GM21529 (cell line): ENCODE measurements at regions not wholly inside any gene's neighbourhood (a gene's known extent, or its start where the extent isn't known, plus 50 kb on each side); places are given as distances from the start of the nearest gene placed in this dataset.

ENCODE experiments used
- ATAC-seq: cut with Tn5 transposase; IDR thresholded peaks from one replicate; pipeline ENCODE4 v1.9.1; 2021; ENCODE audit not compliant: unreplicated experiment

DNA sequence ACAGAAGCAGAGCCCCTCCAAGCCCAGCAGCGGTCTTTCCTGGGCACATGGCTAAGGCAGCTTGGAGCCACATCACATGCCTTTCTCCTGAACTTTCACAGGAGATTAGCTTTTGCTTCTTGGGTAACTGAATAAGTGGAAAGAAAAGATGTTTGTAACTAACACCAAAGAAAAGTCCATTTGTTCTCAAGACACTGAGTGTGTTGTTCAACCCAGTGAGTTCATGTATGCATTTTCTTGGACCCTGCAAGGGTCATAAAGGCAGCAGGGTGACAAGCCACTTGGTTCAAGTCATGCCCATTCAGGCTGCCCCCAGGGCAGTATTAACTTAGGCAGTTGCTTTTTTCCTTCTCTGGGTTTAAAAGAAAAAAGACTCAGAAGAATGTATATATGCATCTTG is 203.4 kb downstream of the FAM76B start:
- no peak for ATAC-seq

DNA sequence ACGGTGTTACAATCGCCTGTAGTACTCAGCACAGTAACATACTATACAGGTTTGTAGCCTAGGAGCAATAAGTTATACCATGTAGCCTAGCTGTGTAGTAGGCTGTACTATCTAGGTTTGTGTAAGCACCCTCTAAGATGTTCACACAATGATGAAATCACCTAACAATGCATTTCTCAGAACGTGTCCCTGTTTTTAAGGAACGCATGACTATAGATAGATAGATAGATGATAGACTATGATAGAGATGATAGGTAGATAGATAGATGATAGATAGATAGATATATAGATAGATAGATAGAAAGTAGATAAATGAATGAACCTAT is 203.9 kb downstream of the FAM76B start:
- no peak for ATAC-seq

DNA sequence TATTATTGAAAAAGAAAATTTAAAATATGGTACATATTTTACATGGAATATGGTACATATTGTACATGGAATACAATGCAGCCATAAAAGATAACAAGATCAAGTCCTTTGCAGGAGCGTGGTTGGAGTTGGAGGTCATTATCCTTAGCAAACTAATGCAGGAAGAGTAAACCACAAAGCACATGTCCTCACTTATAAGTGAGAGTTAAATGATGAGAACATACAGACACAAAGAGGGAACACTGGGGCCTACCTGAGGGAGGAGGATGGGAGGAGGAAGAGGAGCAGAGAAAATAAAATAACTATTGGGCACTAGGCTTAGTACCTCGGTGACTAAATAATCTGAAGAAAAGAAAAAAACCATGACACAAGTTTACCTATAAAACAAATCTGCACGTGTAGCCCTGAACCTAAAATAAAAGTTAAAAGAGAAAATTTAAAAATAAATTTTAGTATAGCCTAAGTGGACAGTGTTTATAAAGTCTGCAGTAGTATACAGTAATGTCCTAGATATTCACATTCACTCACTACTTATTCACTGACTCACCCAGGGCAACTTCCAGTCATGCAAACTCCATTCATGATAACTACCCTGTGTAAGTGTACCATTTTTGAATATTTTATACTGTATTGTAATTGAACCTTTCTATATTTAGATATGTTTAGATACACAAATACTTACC is 204.4 kb downstream of the FAM76B start:
- ATAC-seq: no peak

DNA sequence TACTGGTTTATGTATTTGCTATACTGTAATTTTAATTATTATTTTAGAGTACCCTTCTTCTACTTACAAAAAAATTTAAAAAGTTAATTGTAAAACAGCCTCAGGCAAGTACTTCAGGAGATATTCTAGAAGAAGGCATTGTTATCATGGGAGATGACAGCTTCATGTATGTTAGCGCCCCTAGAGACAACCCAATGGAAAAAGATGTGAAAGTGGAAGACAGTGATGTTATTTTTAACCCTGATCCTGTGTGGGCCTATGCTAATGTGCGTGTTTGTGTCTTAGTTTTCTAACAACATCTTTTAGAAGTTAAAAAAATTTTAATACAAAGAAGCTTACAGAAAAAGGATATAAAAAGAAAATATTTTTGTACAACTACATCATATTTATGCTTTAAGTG is 205.0 kb downstream of the FAM76B start:
- peak; percentile 81 for ATAC-seq

DNA sequence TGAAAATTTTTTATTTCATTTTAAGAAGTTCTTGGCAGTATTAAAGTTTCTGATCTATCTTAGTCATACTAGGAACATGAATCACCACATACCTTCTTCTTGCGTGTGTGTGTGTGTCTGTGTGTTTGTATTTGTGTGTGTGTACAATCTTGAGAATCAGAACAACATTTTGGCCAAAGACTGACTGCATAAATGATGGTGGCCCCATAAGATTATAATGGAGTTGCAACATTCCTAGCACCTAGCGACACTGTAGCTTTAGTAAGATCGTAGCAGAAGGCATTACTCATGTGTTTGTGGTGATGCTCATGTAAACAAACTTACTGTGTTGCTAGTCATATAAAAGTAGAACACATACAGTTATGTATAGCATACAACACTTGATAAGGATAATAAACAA is 205.4 kb downstream of the FAM76B start:
- ATAC-seq: no peak

DNA sequence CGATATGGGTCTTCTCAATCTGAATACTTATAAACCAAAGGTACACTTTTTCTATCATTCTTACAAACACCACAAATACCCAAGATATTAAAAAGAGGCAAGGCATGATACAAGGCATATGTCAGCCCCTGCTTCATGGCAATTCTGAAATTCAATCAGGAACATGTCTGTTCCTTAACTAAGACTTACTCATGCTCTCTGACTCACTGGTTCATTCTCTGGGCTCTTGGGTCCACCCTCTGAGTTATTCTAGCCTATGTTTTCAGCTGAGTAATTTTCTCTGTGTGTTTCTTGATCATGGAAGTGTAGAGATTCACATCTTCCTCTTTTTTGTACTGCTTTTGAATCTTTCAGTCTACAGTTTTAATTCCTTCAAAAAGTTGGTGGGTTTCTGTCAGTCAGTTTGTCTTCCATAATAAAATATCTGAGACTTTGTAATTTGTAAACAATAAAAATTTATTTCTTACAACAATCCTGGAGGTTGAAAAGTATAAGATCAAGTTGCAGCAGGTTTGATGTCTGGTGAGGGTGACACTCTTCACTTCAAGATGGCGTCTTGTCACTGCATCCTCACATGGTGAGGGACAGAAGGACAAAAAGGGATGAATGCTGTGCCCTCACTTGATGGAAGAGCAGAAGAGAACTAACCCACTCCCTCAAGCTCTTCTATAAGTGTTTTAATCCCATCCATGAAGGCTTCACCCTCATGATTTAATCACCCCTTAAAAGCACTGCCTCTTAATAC is 211.7 kb downstream of the FAM76B start:
- ATAC-seq: peak; percentile 63

DNA sequence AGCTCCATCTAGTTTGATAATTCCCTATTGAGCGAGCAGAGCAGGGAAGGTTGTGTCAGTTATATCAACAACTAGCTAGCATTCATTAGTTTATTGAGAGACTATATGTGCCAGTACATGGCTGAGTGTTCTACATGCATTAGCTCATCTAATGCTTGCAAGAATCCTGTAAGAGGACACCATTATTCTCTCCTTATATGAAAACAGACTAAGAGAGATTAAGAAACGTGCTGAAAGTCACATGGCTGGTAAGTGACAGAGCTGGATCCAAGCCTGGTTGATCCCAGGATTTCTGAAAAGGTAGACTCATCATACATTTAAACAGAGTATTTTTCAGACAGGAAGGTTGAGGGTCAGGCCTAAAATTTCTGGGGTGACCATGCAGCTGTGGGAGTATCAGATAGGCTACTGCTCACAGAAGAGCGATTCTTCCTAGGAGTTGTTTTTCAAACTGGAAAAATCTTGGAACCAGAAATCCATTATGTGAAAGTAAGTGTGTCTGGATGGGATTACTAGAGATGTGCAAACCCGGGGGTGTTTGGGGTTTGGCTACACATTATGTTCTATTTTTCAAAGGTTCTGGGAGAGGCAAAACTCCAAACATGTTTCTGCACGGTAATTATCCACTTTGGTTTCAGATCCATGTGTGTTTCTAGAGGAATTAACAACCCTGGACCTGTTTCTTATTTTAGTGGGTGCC is 213.3 kb downstream of the FAM76B start:
- ATAC-seq: no peak

DNA sequence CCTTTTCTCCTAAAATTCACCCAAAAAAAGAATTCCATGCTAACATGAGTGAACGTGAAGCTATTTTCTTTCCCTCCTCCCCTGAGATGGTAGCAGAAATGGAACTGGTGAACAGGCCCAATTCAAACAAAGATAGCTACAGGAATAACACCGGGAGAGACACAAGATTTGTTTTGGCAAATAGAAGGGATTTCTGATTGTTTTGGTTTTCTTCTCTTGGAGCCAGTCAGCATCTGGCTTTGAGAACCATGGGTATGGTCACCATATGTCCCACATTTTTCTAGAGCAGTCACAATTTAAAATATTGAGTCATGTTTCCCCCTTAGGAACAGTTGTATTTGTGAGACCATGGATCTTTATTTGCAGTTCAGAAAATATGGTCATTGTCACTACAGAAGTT is 214.1 kb downstream of the FAM76B start:
- ATAC-seq: no peak

DNA sequence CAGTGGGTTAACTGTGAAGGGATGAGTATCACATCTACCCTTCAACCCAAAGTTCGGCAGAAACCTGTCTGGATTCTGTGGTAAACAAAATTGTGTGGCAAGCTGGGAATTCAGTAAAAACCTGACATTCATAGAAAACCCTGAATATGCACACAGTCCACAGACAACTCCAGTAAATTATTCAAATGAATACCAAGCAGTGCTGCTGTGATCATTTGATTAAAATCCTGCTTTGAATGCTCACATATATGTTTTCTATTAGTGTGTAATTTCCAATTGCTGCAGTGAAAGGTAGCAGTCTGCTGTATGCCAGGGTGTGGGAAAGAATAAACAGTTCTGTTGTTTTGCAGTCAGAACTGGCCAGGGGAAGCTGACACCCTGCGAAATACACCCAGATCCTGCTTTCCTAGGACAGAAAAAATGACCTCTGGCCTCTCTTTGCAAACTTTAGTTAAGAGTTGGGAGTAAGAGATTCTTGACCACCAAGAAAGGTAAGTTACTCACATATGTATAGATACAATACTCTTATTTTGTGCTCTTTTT is 217.8 kb downstream of the FAM76B start:
- ATAC-seq: no peak

DNA sequence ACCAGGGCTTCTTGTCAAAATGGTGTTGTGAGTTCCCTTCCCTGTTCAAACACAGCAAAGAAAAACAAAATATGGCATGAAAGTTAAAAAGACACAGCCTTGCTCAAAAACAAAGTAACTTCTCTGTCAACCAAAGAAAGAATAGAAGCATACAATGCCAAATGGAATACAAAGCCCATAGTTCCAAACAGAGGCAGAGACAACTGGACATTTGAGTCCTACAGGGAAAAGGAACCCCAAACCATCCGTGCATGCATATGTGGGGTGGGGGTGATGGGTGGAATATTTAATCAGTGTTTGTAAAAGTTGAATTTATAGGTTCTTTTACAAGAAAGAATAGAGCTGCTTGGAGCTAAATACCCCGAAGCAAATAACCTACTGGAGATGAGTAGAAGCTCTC is 218.7 kb downstream of the FAM76B start:
- no peak for ATAC-seq

DNA sequence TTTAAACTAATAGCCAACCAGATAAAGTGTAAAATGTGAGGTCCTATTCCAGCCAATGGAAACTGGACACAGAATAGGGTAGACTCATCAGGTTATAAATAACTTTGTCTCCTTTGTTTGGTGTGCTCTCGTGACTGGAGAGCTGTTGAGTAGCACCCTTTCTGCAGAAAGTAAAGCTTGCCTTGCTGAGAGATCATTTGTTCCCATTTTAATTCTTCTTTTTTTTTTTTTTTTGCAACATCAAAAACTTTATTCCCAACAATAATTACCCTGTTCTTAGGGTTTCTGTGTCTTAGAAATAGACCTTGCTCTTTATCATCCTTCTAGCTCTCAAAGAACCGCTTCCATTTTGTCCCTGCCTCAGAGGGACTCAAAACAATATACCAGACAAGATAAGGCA is 220.4 kb downstream of the FAM76B start:
- ATAC-seq: no peak

DNA sequence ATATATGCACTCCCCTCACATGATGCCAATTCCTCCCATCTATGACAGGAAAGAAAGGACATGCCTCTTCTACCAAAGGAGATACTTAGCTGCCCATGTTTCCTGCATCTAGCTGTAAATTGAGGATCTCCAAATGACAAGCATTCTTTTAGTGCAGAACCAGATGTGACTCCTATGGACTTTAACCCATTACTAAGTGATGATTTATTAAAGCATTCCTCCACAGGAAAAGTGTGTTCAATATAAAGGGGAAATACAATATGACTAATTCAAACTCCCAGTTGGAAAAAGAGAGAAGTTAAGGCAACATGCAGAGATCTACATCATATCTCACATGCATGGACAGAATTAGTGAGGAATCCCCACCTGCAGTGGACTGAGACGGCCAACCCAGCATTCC is 221.3 kb downstream of the FAM76B start:
- ATAC-seq: no peak

DNA sequence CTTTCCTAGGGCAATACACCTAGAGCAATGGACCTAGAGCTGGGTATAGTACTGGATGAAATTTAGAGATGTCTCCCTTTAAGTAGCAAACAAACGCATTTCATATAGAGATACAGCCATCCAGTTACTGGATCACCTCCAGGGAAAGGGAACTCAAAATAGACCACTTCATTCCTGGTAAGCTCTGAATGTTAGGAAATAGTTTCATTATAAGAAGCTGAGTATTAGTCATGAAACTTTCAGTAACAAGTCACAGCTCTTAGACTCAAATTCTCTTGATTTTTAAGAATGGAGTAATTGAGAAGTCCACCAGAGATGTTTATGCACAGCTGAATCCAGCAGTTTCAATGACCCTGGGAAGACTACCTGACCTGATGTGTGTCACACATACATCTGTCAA is 221.9 kb downstream of the FAM76B start:
- no peak for ATAC-seq

DNA sequence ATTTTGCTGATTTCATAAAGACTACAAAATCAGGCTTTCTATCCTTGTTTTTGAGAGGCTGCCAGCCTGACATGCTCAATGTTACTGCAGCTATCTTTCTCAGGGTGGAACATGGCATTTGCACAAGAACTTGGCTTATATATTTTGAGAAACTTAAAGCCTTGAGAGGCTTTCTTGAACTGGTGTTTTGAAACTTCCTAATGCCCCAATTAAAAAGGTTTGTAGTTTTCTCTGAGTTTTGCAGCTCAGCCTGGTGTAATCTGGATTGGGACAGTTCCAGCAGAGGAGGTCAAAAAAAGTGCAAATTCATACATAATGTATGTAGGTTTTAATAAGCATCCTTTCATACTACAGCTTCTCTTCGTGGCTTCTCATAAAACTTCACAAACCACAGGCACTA is 223.4 kb downstream of the FAM76B start:
- ATAC-seq: no peak

DNA sequence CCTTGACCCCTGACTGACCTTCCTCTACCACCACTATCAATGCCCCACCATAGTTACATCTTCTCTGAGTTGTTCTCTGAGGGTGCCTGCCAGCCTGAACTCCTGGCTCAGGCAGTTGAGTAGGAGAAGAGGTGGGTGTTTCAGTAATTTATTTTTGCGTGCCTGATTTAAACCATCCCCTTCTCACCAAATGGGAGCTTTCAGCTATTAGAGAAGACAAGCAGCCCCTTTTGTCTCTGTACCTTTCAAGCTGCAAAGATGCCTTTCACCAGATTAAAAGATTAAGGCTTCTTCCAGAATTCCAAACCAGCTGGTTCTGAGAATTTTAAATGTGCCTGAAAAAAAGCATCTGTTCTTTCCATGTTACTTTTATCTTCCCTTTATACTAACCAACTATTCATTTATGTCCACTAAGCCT is 223.8 kb downstream of the FAM76B start:
- ATAC-seq: no peak

DNA sequence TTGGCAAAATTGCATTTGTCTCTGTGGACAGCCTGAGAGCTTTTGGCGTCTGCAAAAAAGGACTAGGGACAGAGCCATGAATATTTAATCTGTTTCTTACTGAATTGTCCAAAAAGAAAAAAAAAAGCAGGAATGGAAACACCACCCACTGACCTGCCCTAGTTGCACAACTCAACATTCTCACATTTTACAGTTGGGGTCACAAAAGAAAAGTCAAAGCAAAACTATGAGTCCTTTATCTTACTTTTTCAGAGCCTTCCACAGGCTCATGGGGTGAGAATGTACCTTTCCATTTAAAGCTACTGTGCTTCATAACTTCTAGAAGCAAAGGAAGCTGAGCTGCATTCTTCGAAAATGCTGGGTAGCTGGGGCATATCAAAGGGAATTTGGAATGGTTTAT is 225.7 kb downstream of the FAM76B start:
- ATAC-seq: no peak

DNA sequence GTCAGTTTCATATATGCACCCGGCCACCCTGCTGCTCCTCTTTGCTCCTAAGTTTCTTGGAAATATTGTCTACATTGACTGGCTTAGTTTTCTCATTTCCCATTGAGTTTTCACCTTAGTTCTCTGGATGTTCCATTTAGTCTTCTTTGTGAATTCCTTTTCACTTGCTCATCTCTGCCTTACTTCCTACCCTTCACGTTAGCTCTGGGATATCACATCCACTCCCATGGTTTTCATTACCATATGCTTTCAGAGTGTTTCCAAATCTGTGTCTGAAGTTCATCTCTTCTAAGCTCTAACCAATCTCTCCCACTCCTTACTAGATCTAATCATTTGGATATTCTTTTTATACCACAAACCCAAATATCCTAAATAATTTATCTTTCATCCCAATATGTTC is 226.4 kb downstream of the FAM76B start:
- no peak for ATAC-seq

DNA sequence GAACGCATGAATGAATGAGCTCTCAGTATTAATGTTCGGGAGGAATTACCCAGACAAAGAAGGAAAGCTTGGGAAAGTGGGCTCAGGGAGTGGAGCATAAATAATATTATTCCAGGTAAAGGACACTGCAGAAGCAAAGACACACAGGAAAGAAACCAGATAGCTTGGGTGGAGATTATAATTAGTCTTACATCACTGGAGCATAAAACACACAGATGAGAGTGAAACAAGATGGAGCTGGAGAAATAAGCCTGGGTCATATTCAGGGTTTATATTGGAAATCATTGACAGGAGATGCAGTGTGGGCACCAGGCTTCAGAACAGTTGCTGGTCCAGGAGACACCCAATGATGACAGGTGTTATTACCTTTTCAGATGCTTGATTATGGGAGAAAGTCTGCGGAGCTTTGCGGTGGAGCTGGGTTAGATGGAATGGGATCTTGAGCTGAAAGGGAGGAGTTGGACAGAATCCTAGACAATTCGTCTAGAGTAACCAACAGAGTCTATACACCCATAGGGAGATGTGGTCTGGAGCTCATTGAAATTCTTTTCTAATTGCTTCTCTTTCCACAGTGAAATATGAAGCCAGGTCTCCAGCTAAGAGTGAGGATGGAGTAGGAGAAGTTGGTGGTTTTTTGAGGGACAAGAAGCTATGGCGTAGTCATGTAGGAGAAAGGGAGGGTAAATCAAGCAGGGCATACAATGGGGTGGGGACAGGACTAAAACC is 227.2 kb downstream of the FAM76B start:
- no peak for ATAC-seq

DNA sequence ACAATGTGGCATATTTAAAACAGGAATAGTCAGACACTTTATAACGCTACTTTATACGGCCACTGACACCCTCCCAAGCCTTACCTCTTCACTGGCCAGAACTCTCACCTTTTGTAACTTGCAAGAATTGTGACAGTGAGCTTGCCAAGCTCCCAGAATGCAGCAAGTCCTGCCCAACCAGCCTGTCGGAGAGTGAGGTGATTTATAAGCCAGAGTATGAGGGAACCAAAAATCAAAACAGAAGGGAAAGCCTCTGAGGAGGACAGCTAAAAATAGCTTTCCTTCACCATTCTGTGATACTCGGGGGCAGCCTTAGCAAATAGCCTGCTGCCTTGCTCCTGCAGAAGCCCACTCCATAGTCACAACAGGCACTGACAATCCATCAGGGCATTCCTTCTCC is 229.7 kb downstream of the FAM76B start:
- ATAC-seq: no peak

DNA sequence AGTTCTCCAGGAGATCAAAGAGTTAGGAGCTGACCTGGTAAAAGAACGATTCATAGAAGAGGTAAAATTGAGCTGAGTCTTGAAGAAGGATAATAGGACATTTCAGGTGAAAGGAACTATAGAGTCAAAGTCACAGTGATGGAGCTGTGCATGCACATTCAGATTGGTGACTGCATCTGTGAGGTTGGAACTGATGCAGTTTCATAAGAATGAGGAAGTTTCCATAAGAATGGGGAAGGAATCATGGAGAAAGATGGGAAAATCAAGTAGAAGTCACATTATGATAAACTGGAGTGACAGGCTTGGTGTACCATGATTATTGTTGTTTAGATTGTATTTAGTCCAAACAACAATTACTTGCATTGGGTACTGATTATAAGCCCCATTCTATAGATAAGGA is 232.2 kb downstream of the FAM76B start:
- no peak for ATAC-seq

DNA sequence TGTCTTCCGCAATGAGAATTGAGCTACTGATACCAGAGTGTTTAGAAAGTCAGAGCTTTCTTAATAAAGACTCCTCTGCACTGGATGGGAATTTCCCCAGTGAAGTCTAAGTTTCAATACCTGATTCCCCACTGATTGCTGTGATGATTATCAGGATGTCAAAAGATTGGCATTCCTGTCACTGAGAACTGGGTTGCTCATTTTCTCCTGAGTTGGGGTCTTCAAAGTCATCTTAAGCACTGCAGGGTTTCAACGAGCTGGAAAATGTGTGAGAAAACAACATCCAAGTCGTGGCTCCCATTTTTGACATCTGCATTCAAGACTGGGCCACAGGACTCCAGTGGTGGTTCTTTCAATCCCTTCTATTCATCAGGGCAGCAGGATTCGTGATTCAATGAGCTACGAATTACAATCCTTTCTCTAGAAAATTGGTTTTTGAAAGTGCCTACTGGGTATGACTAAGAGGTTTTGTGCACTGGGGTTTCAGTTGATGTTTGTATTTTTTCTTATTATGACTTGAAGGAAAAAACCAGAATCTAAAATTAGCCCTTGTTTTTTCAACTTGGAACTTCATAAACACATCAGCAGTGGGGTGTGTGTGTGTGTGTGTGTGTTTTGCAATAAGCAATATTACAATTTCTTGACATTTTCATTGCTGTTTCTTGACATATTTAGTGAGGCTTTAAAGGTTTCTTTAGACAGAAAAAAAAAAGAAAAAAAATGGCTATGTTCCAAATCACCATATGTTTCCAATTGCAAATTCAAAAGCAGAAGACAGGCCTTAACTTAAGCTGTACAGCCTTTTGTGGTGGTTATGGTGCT is 233.0 kb downstream of the FAM76B start:
- ATAC-seq: peak; percentile 86
